GM12873 (cell line): ENCODE measurements at regions not wholly inside any gene's neighbourhood (a gene's known extent, or its start where the extent isn't known, plus 50 kb on each side); places are given as distances from the start of the nearest gene placed in this dataset.

Source experiments
- CTCF ChIP-seq: IDR thresholded peaks from 2 replicates; pipeline ENCODE4 v1.5.1; 2012; ENCODE audit warnings: low read depth, mild to moderate bottlenecking, moderate library complexity, low read length, control low read depth; ENCODE audit not compliant: insufficient read depth; ENCODE audit errors: missing control alignments

GRCh38 chr4:127293496-127293895 lies 339.3 kb upstream of the INTU start:
- TF ChIP-seq CTCF = no peak

- no peak for TF ChIP-seq CTCF
Measured at GRCh38 chr4:127304356-127304755, 328.4 kb upstream of the INTU start.

GRCh38 chr4:127307996-127308395 lies 324.8 kb upstream of the INTU start:
- no peak for TF ChIP-seq CTCF

GRCh38 chr4:127309369-127310102 lies 323.2 kb upstream of the INTU start:
- TF ChIP-seq CTCF = no peak

- no peak for TF ChIP-seq CTCF
Measured at GRCh38 chr4:127311371-127311770, 321.4 kb upstream of the INTU start.

- TF ChIP-seq CTCF = no peak
Measured at GRCh38 chr4:127311924-127312323, 320.8 kb upstream of the INTU start.

GRCh38 chr4:127313767-127314166 lies 319.0 kb upstream of the INTU start:
- no peak for TF ChIP-seq CTCF
